Left renal cortex interstitium (tissue), 4 donors: ENCODE measurements at regions not wholly inside any gene's neighbourhood (a gene's known extent, or its start where the extent isn't known, plus 50 kb on each side); places are given as distances from the start of the nearest gene placed in this dataset.
"Not testable (repeated sequence)": the region's sequence is repeated elsewhere in the genome, so short reads cannot be mapped to it uniquely, and the experiment has no call there.

ENCODE experiments used
- DNase-seq, 4 donors: peaks; one replicate each; pipeline ENCODE4 v3.0.0-alpha.2; 2013; ENCODE audit warnings: low read depth in 4 of 4, low spot score in 2 of 4, missing footprints in 1 of 4

DNA sequence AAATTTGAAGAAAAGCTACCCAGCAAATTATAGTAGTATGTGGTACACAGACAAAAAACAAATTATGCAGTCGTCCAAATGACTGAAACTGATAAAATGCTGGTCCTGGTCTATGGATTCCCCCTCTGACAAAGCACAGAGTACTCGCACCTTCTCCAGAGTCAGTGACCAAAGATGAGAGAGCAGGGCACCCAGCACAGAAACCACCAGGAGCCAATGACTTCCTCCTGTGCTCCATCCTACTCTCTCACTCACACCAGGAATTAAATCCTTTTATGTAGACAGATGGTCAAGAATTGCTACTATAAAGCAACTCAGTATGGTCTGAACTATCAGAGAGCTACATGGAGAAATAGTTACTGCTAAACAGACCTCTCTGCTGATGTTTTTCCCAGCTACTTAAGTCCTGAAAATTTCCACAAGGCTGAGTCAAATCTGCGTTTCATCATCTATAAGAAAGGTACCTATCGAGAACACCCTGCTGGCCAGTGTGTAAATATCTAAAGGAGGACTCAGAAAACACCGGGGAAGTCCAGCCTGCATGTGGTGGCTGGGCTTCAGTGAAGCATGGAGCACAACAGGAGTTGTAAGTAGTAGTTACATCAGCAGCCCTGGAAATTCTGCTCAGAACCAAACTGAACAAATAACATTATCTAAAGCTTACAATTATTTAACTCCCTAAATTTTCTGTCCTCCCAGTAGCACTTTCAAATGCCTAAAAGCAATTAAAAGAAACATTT, 84.5 kb upstream of the FBXO28 start:
- not testable (repeated sequence) for DNase-seq

DNA sequence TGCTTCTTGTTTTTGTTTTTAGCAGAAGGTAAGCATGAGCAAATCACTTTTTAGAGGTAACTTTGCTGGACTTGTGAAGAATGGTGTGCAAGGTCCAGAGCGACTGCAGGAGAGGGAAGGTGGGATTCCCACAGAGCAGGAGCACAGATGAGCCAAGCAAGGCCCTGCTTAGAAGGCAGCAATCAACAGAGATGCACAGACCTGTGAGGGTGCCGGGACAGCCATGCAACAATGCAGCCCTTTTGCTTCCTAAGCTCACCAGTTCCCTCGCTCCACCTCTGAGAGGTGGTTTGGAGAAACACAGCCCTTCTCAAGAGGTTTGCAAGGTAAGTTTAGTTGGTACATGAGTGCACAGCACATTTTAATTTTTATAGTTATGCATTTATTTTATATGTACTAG, 85.1 kb upstream of the FBXO28 start:
- DNase-seq, result not testable (repeated sequence)

DNA sequence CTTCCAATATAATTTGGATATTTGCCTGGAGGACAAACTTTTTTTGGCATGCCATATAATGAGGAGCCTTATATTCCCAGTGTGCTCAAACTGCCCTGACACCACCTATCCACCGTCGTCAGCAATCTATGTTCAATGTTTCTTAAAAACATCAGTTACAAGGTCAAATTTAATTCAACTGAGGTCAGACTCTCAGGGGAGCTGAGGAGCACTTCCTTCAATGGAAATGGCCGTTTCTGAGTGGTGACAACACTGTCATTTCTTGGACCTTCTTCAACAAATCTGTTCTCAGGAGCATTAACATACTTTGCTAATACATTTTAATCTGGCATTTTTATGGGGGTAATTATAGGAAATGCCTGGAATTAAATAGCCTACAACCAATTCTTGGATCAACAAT, 90.8 kb upstream of the FBXO28 start:
- DNase-seq, result not testable (repeated sequence)

GRCh38 chr1:224022249-224022970, 91.5 kb upstream of the FBXO28 start:
- DNase-seq, result not testable (repeated sequence)

GRCh38 chr1:224019866-224020265, 94.0 kb upstream of the FBXO28 start:
- DNase-seq, result not testable (repeated sequence)

- not testable (repeated sequence) for DNase-seq
These were observed 98.1 kb upstream of the FBXO28 start for GRCh38 chr1:224015782-224016181.

DNA sequence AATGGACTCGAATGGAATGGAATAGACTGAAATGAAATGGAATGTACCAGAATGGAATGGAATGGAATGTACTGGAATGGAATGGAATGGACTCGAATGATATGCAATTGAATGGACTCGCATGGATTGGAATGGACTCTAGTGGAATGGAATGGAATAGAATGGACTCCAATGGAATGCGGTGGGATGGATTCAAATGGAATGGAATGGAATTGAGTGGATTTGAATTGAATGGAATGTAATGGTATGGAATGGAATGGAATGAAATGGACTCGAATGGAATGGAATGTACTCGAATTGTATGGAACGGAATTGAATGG, 99.6 kb upstream of the FBXO28 start:
- no peak for DNase-seq

- not testable (repeated sequence) for DNase-seq
These were observed 100.1 kb upstream of the FBXO28 start for GRCh38 chr1:224013626-224014329.

GRCh38 chr1:224012807-224013434, 101.0 kb upstream of the FBXO28 start:
- DNase-seq, result not testable (repeated sequence)

GRCh38 chr1:224012162-224012561, 101.7 kb upstream of the FBXO28 start:
- not testable (repeated sequence) for DNase-seq

DNA sequence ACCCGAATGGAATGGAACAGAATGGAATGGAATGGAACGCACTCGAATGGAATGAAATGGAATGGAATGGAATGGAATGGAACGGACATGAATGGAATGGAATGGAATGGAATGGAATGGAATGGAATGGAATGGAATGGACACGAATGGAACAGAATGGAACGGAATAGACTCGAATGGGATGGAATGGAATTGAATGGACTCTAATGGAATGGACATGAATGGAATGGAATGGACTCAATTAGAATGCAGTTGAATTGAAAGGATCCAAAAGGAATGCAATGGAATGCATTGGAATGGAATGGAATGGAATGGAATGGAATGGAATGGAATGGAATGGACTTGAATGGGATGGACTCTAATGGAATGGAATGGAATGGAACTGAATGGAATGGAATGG, 102.2 kb upstream of the FBXO28 start:
- DNase-seq, result not testable (repeated sequence)

DNA sequence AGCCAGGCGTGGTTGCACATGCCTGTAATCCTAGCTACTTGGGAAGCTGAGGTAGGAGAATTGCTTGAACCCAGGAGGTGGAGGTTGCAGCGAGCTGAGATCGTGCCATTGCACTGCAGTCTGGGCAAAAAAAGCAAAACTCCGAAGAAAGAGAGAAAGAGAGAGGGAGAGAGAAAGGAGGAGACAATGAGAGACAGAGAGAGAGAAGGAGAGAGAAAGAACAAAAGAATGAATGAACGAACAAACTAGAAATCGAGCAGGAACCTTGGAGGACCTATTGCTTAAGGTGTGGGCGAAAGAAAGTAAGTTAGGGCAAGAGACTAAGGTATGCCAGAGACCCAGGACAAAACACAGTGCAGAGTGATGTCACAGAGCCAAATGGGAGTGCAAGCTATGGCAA, 102.8 kb upstream of the FBXO28 start:
- not testable (repeated sequence) for DNase-seq

DNA sequence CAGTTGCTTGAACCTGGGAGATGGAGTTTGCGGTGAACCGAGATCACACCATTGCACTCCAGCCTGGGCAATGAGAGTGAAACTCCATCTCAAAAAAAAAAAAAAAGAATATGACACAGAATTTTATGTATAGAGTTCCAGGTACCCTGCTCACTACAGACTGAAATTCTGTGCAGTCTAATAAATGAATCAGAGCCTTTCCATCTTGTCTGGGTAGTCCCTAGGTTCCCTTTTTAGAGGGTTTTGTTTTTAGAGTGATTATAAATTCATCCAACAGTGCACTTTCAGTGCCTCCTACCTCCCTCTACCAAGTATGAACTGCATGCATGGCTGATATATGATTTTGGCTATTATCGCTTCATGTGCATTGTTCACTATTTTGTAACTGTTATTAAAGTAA, 107.9 kb upstream of the FBXO28 start:
- DNase-seq, result not testable (repeated sequence)

DNA sequence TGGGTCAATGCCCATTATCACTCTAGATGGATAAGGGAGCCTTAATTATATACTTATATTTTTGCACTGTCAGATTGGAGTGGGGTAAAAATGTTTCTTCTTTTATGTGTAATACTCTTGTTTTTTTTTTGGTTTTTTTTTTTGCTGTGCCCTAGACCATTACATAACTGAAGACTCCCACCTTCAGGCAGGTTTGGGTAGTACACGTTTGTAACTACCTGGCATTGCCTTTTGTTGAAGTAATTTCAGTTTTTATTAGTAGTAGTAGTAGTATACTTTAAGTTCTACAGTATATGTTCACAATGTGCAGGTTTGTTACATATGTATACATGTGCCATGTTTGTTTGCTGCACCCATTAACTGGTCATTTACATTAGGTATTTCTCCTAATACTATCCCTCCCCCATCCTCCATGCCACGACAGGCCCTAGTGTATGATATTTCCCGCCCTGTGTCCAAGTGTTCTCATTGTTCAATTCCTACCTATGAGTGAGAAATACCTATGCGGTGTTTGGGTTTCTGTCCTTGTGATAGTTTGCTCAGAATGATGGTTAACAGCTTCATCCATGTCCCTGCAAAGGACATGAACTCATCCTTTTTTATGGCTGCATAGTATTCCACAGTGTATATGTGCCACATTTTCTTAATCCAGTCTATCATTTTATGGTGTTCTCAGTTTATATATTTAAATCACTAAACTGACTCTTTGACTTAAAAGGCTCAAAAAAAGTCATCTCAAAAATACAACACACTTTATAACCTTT, 109.2 kb upstream of the FBXO28 start:
- not testable (repeated sequence) for DNase-seq

- DNase-seq, result not testable (repeated sequence)
These were observed 110.0 kb upstream of the FBXO28 start for GRCh38 chr1:224003896-224004295.

DNA sequence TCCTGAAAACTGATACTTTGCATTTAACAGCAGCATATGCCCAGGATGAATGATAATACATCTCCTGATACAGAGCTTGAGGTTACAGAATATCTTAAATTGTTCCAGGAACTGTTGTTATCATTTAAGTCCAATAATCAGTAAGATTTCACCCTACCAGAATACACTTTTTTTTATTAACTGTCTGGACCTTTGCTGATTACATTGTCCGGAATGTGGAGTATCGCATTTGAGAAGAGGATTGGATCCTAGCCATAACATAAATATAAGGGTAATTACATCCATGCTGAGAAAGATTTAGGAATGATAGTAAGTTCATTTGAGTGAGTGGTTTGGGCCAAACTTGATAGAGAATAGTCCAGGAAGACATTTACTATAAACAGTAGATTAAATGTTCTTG, 112.2 kb upstream of the FBXO28 start:
- DNase-seq, result not testable (repeated sequence)

DNA sequence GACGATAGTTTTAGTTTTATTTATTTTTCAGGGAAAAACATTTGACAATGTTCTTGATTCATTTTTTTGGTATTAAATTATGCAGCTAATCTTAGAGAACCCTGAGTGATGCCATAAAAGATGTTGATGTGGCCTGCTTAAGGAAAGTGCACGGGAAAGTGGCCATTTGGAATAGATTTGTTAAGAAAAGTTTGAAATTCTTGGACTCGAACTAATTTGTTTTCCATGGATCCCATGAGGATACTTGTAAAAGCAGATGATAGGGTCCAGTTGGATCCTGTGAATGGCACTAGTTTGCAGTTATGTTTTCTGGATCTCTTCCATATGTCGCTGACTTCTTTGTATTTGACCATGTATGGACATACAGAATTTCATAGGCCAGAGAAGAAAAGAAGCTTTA, 114.2 kb upstream of the FBXO28 start:
- DNase-seq, result not testable (repeated sequence)

GRCh38 chr1:223998676-223999455, 115.0 kb upstream of the FBXO28 start:
- not testable (repeated sequence) for DNase-seq

DNA sequence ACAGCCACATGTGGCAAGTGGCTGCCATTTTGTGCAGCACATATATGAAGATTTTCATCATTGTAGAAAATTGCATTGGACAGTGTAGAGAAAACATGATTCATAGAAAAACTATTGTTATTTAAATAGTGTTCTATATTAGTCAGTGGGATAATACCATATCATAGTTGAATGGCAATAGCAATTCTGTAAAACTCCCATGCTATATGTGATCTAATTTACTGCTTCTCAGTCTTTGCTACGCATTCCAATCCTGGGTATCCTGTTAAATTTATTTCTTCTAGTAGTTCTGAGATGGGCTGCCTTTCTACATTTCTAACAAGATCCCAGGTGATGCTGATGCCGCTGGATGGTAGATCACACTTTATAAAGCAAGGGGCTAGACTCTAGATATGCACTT, 117.5 kb upstream of the FBXO28 start:
- DNase-seq, result not testable (repeated sequence)
